K562 (cell line): ENCODE measurements at regions not wholly inside any gene's neighbourhood (a gene's known extent, or its start where the extent isn't known, plus 50 kb on each side); places are given as distances from the start of the nearest gene placed in this dataset.

Source experiments
- ATAC-seq: fragments of 200-7000 bp; cut with Tn5 transposase; 3 replicates; pipeline ENCODE4 v1.9.1; 2020; ENCODE audit warnings: moderate library complexity
- BruUV-seq: library from RNA; stranded (reverse); fragments of 400-500 nt; replicated peaks from 2 replicates; lab custom pipeline; 2021; lab: Mats Ljungman, UMichigan
- CTCF ChIA-PET: fragments of 300-600 bp; formaldehyde crosslinking; extraction: SDS; loops from one replicate; lab custom pipeline; 2021; ENCODE audit warnings: low intra/inter-chr PET ratio; lab: Yijun Ruan, JAX
- POLR2A ChIA-PET: fragments of 300-600, 350-650 bp; sonication (Branson Sonifier 250); formaldehyde crosslinking; extraction: SDS; loops from one replicate; lab custom pipeline; 2021; ENCODE audit warnings: antibody characterized with exemption, inconsistent platforms; lab: Yijun Ruan, JAX
- DNase-seq, 4 experiments: peaks; one replicate each; pipeline versions ENCODE4 v3.0.0 to v3.0.0-alpha.2; 2011 to 2018; ENCODE audit warnings: low spot score in 3 of 4, mixed read lengths in 3 of 4; ENCODE audit errors: extremely low read depth in 1 of 4
- FAIRE-seq: peaks from 2 replicates; lab custom pipeline; 2011; peaks lifted over from hg19 to GRCh38; lab: Jason Lieb, UNC
- H2AFZ ChIP-seq: 2 replicates; pipeline ENCODE4 v1.6.0; 2011; ENCODE audit warnings: low read depth, low read length, control low read depth, inconsistent platforms
- H3K27ac ChIP-seq: fragments of 200-600 bp; 3 replicates; pipeline ENCODE4 v1.8.0; 2011; ENCODE audit warnings: low read depth, mild to moderate bottlenecking, control low read depth, inconsistent platforms, low read length, moderate library complexity, mixed read lengths; ENCODE audit errors: extremely low read depth
- H3K27me3 ChIP-seq, 2 experiments: fragments of 300-600 bp in 1 of 2; 2 replicates in 1 of 2; 3 replicates in 1 of 2; pipeline versions ENCODE4 v1.6.0 to v1.8.0; 2011; ENCODE audit warnings: inconsistent platforms in 2 of 2, low read length in 2 of 2, mild to moderate bottlenecking in 1 of 2, mixed read lengths in 1 of 2, moderate library complexity in 1 of 2; ENCODE audit not compliant: control insufficient read depth in 2 of 2, insufficient read depth in 2 of 2
- H3K36me3 ChIP-seq: fragments of 300-600 bp; 3 replicates; pipeline ENCODE4 v1.8.0; 2011; ENCODE audit warnings: mild to moderate bottlenecking, low read length, inconsistent platforms; ENCODE audit not compliant: control insufficient read depth, insufficient read depth
- H3K4me1 ChIP-seq, 2 experiments: fragments of 200-600 bp in 1 of 2; replicated peaks in 1 of 2; 2 replicates in 1 of 2; 3 replicates in 1 of 2; pipeline versions ENCODE4 v1.5.1 to v1.8.0; 2011; ENCODE audit warnings: inconsistent platforms in 2 of 2, low read length in 2 of 2, mild to moderate bottlenecking in 1 of 2, mixed read lengths in 1 of 2, moderate library complexity in 1 of 2; ENCODE audit not compliant: control insufficient read depth in 2 of 2, insufficient read depth in 2 of 2
- H3K4me2 ChIP-seq: 2 replicates; pipeline ENCODE4 v1.6.1; 2011; ENCODE audit warnings: low read length, control low read depth, inconsistent platforms, mixed read lengths; ENCODE audit not compliant: insufficient read depth
- H3K4me3 ChIP-seq: fragments of 200-600 bp; sonication (generic), shearing (Covaris generic); 2 replicates; pipeline ENCODE4 v1.5.1; 2016; ENCODE audit warnings: control low read depth, inconsistent platforms
- H3K79me2 ChIP-seq: fragments of 200-600 bp; 3 replicates; pipeline ENCODE4 v1.8.0; 2011; ENCODE audit warnings: low read length, inconsistent platforms; ENCODE audit not compliant: control insufficient read depth, insufficient read depth
- H3K9ac ChIP-seq, 2 experiments: 2 replicates each; pipeline versions ENCODE4 v1.6.0 to v1.6.1; 2011; ENCODE audit warnings: low read depth in 2 of 2, low read length in 2 of 2, control low read depth in 1 of 2, inconsistent platforms in 1 of 2, mild to moderate bottlenecking in 1 of 2, mixed read lengths in 1 of 2; ENCODE audit not compliant: insufficient read depth in 1 of 2
- H3K9me1 ChIP-seq: one replicate; pipeline ENCODE4 v1.6.0; 2011; ENCODE audit warnings: inconsistent platforms, mild to moderate bottlenecking, low read length, moderate library complexity; ENCODE audit not compliant: control insufficient read depth, insufficient read depth
- H3K9me3 ChIP-seq: replicated peaks from 2 replicates; pipeline ENCODE4 v1.5.1; 2011; ENCODE audit warnings: low read depth, low read length, inconsistent platforms; ENCODE audit not compliant: control insufficient read depth, insufficient read depth
- H4K20me1 ChIP-seq: replicated peaks from 2 replicates; pipeline ENCODE4 v1.6.1; 2011; ENCODE audit warnings: low read length, inconsistent platforms, mixed read lengths; ENCODE audit not compliant: control insufficient read depth, insufficient read depth
- ATF7 ChIP-seq: fragments of 450-650 bp; IDR thresholded peaks from 2 replicates; pipeline ENCODE4 v1.7.1; 2014; ENCODE audit warnings: mild to moderate bottlenecking, moderate library complexity
- CREBBP ChIP-seq: IDR thresholded peaks from one replicate; pipeline ENCODE4 v1.6.1; 2012; ENCODE audit warnings: low read depth, mild to moderate bottlenecking, control low read depth, inconsistent platforms, low read length
- DEAF1 ChIP-seq: fragments of 450-650 bp; formaldehyde crosslinking; IDR thresholded peaks from 2 replicates; pipeline ENCODE4 v1.4.0; 2020; ENCODE audit warnings: mild to moderate bottlenecking, moderate library complexity
- GATA2 ChIP-seq: sonication (generic); formaldehyde crosslinking; IDR thresholded peaks from 2 replicates; pipeline ENCODE4 v1.4.0; 2020; ENCODE audit warnings: mild to moderate bottlenecking, missing genetic modification reagents
- MEIS2 ChIP-seq: fragments of 450-650 bp; IDR thresholded peaks from 2 replicates; pipeline ENCODE4 v1.6.1; 2014; ENCODE audit warnings: mild to moderate bottlenecking; ENCODE audit not compliant: partially characterized antibody
- PBX2 ChIP-seq, 2 experiments: IDR thresholded peaks in 1 of 2; conservative IDR thresholded peaks in 1 of 2; 2 replicates each; pipeline ENCODE4 v1.6.1; 2016; ENCODE audit warnings: low read depth in 2 of 2, mild to moderate bottlenecking in 1 of 2, missing compliant biosample characterization in 1 of 2, missing genetic modification characterization in 1 of 2, moderate library complexity in 1 of 2
- PKNOX1 ChIP-seq: fragments of 450-650 bp; IDR thresholded peaks from 2 replicates; pipeline ENCODE4 v1.6.1; 2016
- RAD21 ChIP-seq, 2 experiments: fragments of 250-450 bp in 1 of 2; fragments of 450-650 bp in 1 of 2; sonication (Bioruptor Pico) in 1 of 2; formaldehyde crosslinking in 1 of 2; IDR thresholded peaks in 1 of 2; conservative IDR thresholded peaks in 1 of 2; 2 replicates each; pipeline versions ENCODE4 v1.4.0 to v1.8.0; 2020 to 2022; ENCODE audit warnings: mild to moderate bottlenecking in 2 of 2, moderate library complexity in 1 of 2
- SMC3 ChIP-seq: conservative IDR thresholded peaks from 2 replicates; pipeline ENCODE4 v1.6.1; 2011; ENCODE audit warnings: low read depth, low read length, improper control_type of control experiment; ENCODE audit not compliant: insufficient read depth
- WGBS: fragments of 100-300 bp; shearing (Covaris generic); methylation state at CpG from one replicate; pipeline ENCODE4 v1.1.6; 2016; ENCODE audit warnings: low coverage, mixed read lengths; ENCODE audit not compliant: insufficient coverage; ENCODE audit errors: missing lambda C conversion rate; 5-methylcytosine and 5-hydroxymethylcytosine counted together
- in situ Hi-C: fragments of 300-500 bp; cut with MboI; formaldehyde crosslinking; loops from 4 replicates; pipeline ENCODE4 v1.15.0; 2018; ENCODE audit warnings: inconsistent platforms, mixed read lengths
- intact Hi-C: fragments of 100-400 bp; cut with micrococcal nuclease; formaldehyde crosslinking; loops from 2 replicates; pipeline ENCODE4 v1.14.2; 2022
- TF ChIP-seq, protein P1 (sequence below): sonication (generic); formaldehyde crosslinking; IDR thresholded peaks from 2 replicates; pipeline ENCODE4 v1.8.0; 2022; ENCODE audit warnings: mild to moderate bottlenecking, missing genetic modification reagents, borderline replicate concordance

DNA sequence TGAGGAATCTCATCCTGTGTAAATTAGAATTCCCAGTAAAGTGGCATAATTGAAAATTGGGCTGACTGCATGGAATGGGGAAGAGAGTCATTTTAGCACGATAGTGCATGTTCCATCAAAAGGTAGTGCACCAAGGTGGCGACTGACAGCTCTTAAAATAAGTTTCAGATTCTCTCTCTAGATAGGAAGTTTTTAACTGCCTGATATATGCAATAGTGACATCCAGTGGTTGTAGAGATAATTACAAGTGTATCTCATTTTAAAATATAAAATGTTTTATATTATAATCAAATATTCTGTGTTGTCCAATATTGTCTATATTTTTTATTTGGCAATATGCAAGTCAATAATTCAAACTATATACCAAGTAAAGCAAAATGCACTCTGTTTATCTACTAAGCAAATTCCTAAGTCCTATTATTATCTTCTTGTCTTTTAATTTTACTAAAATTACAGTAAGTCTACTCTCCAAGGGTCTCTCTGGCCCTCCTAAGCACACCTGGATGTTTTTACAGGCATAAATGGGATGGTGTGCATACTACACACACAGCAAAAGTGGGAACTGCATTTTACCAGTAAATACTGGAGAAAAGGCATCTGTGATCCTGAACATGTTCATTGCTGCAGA lies 397.7 kb upstream of the HNRNPA3 start:
- in situ Hi-C loops (loop anchor here (25.0 kb wide), 1 partner anchor 678 kb away; the partner anchor contains the start of gene HOXD8), intact Hi-C loops (loop anchor here (5.0 to 10.0 kb wide), 3 partner anchors 160 to 688 kb away; partner anchors contain the start of gene HOXD8)
- FAIRE-seq (peak; percentile 59), DNase-seq (peak; percentile 34 to 48 (median 44)), ATAC-seq (peak; percentile 66; the same call in 2 of the 3 replicates)
- Histone ChIP-seq H3K4me2 (no peak overlapping the region), H2AFZ (no peak overlapping the region), H3K27me3 (peaks cover 2 to 11% of the 10 kb centered on the region in 2 experiments; a peak in 3 of 5 replicates), H4K20me1 (no peaks in the 10 kb centered on the region), H3K36me3 (no peaks in the 10 kb centered on the region), H3K4me1 (no peaks in the 10 kb centered on the region), H3K27ac (no peak overlapping the region), H3K9ac (no peak overlapping the region), H3K9me1 (no peaks in the 10 kb centered on the region), H3K9me3 (no peaks in the 10 kb centered on the region), H3K79me2 (no peaks in the 10 kb centered on the region), H3K4me3 (no peak overlapping the region)
- 0% methylated on average over 2 of the region's 2 CpGs for WGBS
- POLR2A ChIA-PET, result interaction anchor here (0.8 to 1.3 kb wide), 2 partner anchors 10 to 652 kb away, joined by 3 to 4 read pairs; no protein-coding TSS in a partner anchor
- BruUV-seq, result no TSS peak
- CTCF ChIA-PET, result interaction anchor here (0.6 to 3.6 kb wide), 3 partner anchors 162 to 687 kb away, joined by 3 to 18 read pairs (median 3); no protein-coding TSS in a partner anchor
- TF ChIP-seq, protein P1, sequence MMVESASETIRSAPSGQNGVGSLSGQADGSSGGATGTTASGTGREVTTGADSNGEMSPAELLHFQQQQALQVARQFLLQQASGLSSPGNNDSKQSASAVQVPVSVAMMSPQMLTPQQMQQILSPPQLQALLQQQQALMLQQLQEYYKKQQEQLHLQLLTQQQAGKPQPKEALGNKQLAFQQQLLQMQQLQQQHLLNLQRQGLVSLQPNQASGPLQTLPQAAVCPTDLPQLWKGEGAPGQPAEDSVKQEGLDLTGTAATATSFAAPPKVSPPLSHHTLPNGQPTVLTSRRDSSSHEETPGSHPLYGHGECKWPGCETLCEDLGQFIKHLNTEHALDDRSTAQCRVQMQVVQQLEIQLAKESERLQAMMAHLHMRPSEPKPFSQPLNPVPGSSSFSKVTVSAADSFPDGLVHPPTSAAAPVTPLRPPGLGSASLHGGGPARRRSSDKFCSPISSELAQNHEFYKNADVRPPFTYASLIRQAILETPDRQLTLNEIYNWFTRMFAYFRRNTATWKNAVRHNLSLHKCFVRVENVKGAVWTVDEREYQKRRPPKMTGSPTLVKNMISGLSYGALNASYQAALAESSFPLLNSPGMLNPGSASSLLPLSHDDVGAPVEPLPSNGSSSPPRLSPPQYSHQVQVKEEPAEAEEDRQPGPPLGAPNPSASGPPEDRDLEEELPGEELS (CRISPR knock-in tag), result no peak
- TF ChIP-seq ATF7 (no peak), MEIS2 (peak; percentile 73), PKNOX1 (peak; percentile 78), RAD21 (CRISPR knock-in tag; conservative IDR thresholded peaks at IDR 0.05 in 1 of 2, IDR thresholded peaks at IDR 0.05 in 1 of 2) (peak; percentile 71 to 78), CREBBP (no peak), PBX2 (CRISPR knock-in tag; IDR thresholded peaks at IDR 0.05; ENCODE audit: low read depth) (no peak), PBX2 (tag; conservative IDR thresholded peaks at IDR 0.05; ENCODE audit: low read depth) (peak; percentile 63), GATA2 (CRISPR knock-in tag) (peak; percentile 36; the same call in 1 of the 2 replicates), DEAF1 (peak; percentile 56; the same call in 1 of the 2 replicates), SMC3 (0 out of 2 replicates have a peak, but pooled peaks have one; percentile 19)
